ENCODE measurements at regions not wholly inside any gene's neighbourhood (a gene's known extent, or its start where the extent isn't known, plus 50 kb on each side); places are given as distances from the start of the nearest gene placed in this dataset.
A peak's percentile ranks its signal among the peaks of the same experiment; 100 is the strongest.
"Not testable (repeated sequence)": the region's sequence is repeated elsewhere in the genome, so short reads cannot be mapped to it uniquely, and the experiment has no call there.

DNA sequence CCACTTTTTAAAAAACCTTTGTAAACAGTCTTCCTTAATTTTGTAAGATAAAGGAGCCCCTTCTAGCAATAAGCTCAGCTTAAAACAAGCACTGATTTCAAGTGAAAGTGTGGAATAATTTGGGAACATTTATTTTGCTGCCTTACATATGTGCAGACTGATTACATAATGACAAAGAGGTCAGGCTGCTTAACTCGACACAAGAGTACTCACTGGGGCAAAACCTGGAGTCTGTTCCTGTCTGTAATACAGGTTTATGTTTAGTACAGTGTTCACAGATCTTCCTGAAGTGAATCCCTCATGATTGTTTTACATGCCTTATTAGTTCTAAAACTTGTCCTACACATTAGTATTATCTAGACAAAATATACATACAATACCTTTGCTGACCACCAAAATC, 609.8 kb downstream of the LMO7 start:
- DNase-seq, result no peak

DNA sequence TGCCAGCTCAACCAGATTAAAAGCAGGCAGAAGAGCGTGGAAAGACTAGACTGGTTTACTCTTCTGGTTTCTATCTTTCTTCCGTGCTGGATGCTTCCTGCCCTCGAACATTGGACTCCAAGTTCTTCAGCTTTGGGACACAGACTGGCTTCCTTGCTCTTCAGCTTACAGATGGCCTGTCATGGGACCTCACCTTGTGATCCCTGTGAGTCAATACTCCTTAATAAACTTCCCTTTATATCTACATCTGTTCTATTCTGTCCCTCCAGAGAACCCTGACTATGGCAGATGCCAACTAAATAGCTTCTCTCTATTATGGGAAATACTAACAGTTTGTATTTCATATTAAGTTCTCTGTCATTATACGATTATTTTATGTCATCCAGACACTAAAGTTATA, 609.1 kb downstream of the LMO7 start:
- DNase-seq, result no peak

DNA sequence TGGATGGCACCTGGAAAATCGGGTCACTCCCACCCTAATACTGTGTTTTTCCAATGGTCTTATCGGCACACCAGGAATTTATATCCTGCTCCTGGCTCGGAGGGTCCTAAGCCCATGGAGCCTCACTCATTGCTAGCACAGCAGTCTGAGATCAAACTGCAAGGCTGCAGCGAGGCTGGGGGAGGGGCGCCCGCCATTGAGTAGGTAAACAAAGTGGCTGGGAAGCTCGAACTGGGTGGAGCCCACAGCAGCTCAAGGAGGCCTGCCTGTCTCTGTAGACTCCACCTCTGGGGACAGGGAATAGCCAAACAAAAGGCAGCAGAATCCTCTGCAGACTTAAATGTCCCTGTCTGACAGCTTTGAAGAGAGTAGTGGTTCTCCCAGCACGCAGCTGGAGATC, 607.0 kb downstream of the LMO7 start:
- not testable (repeated sequence) for DNase-seq

DNA sequence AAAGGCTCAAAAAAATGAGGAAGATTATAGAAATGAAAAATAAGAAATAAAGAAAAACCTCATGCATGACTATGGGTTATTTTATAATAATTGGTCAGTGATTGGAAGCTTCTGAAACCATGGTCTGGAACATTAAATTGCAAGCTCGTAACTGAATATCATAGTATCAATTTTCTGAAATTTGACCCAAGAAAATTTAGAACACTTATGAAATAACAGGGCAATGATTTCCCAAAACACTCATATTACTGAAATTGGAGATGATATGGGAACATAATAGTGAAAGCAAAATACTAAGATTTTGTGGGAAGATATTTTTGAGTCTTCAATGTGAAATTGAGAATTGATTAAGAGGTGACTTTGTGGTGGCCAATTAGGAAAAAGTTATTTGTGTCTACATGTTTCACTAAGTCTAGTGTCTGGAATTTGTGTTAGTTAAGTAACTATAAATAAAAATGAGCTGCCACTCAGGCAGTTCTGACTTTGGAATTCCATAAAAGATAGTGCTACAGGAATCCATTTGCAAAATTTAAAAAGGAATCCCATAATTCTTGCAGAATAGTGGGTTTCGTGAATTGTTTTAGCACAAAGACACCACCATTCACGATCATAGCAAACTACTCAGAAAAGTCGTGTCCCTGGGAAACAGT, 603.0 kb downstream of the LMO7 start:
- DNase-seq, result no peak

DNA sequence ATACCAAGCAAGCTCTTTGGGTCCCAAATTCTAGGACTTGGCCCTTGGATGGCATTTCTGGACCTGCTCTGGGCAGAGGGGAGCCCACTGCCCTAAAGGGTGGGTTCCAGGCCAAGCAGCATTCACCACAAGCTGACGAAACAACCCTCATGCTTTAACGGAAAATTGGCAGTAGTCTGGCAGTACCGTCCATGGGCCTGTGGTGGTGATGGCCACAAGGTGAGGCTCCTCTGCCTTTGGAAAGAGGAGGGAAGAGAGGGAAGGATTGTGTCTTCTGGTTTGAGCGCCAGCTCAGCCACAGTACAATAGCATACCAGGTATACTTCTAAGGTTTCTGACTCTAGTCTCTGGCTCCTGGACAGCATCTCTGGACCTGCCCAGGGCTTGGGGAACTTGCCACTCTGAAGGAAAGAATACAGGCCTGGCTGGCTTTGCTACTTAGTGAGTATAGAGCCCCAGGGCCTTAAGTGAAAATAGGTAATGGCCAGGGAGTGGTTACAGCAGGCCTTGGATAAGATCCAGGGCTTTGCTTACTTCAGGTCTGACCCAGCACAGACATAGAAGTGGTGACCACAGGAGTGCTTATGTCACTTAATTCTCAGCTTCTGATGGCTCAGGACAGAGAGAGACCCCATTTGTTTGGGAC, 595.5 kb downstream of the LMO7 start:
- no peak for DNase-seq

DNA sequence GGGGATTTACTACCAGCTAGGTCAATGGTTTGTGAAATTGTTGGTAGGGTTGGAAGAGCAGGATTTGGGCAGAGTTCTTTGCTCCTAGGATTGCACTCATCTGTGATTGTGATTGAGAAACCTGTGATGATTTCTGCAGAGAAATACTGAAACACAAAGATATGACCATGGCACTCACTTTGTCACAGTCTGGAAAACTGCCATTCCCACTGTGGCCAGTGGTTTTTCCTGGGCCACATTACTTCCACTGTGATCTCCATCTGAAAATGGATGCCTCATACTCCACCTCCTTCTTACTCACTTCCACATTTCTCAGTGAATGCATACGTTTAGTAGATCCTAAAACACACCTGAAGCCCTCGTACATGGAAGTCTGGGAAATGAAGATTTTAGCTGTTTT, 593.2 kb downstream of the LMO7 start:
- DNase-seq, result no peak

DNA sequence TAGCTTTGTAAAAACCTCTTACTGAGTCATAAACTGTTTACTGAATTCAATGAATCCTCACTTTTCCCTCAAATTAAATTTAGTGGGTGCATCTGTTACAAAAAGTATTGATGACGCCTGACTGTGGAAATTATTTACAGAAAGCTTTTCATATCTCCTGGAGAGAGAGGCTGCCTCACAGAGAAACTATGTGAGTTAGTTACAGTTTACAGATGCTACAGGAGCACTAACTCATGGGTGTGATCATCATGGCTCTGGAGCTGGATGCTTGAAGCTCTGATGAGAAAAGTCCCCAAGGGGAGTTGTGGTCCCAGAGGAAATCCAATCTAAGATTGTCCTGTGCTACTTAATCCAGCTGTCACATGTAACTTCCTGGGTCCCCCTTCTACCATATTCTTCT, 590.8 kb downstream of the LMO7 start:
- peak; percentile 46 for DNase-seq

DNA sequence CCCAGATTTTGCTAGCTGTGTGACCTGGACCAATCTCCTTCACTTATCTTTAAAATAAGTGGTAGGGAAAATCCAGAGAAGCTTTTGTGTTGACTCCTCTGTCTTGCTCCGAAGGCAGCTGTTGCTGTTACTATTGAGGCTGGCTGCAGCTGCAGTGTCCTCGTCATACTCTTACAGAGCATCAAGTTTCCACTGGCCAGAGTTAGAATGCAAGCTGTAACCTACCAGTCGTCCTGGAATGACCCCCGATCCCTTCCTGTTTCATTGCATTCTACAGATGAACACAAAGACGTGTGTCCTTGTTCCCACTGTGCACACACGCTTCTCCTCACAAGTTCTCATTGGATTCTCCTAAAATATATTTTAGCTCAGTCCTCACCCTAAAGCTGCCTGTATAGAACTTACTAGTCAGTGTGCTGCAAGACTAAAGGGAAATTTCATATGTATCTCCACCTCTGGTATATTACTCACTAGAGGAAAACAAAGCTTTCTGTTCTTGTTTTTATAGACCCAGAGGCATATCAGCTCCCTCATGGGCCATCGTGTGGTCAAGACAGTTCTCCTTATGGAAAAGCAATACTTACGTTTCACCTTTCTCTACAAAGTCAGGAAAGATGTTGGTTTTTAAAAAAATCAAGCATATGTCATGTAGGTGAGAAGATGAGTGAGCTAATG, 589.8 kb downstream of the LMO7 start:
- DNase-seq, result peak; percentile 8

DNA sequence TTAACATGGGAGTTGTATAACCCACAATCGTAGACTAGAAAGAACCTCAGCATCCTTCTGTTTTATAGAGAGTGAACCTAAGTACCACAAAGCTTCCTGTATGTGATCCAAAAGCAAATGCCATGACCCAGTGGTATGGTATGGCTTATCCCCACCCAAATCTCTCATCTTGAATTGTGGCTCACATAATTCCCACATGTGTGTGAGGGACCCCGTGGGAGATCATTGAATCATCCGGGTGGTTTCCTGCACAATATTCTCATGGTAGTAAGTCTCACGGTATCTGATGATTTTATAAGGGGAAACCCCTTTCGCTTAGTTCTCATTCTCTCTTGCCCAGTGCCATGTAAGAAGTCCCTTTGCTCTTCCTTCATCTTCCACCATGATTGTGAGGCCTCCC, 587.9 kb downstream of the LMO7 start:
- no peak for DNase-seq

DNA sequence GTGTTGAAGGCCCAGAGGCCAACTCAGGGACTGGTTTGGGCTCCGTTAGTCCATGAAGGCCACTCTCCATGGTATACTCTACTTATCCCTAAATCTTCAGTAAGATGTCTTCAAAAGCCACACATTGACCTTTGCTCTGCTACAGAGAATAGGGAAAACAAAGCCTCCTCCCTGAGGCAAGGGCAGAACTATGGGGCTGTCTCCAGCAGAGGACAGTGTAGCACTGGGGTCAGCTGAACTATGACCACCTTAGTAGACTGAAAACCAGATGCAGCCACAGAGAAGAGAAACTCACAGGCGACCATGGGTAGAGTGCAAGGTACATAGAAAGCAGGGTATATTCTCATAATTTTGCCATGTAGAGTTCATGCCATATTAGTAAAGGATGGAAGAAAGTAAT, 587.4 kb downstream of the LMO7 start:
- no peak for DNase-seq

DNA sequence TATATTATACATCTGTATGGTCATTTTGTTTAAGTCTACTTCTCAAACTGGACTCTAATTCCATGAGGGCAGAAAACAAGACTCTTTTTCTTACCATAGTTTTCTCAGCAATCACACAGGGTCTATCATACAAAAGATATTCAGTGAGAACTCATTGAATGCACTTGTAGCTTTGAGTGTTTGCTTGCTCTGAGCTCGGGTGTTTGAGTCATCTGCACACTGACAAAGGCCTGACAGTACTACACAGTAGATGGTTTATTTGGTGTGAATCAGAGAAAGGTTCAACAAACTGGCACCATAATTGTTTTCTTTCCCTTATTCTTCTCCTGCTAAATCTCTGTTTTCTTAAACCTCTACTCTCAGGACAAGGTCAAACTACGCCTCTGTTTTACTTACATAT, 586.4 kb downstream of the LMO7 start:
- no peak for DNase-seq

DNA sequence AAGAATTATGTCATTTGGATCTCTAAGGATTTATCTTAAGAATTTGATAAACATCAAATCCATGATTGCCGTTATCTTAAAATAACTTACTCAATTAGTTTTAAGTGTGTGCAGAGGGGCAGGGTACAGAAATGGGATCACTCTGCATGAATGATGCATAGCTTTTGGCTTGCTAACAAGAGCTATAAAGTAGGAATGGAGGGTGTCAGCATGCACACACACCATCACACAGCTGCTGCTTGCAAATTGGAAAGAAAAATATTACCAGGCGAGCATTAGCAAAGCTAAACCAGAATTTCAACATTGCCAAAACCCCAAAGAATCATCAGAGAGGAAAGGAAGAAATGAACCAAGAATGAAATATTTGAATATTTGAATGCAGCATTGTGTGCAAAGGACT, 580.6 kb downstream of the LMO7 start:
- peak; percentile 57 for DNase-seq

DNA sequence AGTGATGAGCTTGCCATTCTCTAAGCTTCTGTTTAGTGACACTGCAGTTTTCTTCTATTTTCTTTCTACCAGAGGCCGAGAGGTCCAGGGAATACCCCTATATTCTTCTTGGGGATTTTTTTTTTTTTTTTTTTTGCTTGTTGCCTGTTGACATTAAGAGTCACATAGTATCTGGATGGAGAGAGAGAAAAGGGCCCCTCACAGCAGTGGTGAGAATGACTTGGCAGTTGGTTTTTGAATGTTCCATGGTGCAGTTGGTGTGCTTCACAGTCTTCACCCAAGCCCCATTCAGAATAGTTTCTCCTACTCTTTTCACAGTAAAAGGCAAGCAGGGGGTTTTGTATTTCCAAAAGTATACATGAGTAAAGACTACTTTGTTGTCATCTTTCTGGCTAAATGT, 577.9 kb downstream of the LMO7 start:
- DNase-seq, result no peak

DNA sequence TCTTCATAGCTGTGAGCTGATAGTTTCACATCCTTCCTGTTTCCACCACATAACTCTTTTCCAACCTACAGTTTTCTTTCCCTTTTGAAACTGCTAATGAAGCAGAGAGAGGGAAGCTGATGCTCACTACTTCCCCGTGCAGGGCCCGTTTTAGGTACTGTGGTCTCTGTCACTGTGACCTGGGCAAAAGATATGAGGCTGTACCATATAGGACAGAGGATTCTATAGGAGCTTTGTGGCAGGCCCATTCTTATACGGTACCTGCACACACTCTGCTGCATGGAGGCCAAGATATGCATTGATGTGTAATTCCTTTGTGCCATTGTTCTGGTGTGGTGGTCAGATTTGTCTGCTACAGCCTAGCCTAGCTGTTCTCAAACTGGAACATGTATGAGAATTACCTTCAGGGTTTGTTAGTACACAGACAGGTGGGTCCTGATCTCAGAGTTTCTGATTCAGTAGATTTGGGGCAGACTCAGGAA, 577.3 kb downstream of the LMO7 start:
- no peak for DNase-seq

DNA sequence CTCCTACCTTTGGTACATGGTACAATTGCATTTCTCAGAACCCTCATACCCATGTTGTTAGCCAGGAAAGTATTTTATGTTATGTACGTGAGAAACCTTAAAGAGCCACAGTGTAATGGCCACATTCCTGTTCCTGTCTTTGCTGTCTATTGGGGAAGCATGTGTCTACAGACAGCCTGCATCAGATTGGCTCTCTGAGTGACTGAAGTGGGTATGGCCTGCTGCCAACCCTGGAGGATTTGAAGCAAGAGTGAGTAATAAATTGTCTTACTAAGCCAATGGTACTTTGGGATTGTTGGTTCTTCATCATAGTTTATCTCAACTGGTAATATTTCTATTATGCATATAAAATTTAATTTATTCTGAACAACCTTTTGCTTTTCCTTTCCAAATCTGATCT, 574.1 kb downstream of the LMO7 start:
- DNase-seq, result peak; percentile 61

DNA sequence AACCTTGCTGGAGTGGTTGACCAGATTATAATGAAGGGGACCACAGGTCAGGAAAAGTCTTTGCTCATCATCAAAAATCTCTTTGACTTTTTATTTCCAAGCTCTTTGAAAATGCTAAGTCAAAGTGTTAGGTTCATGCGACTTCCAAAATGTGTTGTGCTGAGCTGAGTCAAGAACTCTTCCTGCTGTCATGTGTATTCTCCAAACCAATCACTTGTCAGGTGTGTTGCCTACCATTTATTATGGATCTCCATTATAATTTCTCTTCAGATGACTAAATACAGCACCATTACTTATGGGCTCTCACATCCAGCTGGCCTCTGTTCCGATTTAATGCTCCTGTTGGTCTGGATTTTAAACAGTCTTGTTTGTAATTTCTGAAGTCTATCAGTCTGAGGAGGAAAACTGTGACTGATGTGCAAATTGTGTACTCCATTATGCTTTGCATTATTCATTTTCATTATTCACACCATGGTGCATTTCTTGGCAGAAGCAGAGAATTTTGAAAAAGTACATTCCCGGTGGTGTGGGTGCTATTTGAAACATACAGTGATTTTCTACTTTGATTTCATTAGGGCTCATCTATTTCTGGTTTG, 562.5 kb downstream of the LMO7 start:
- no peak for DNase-seq

DNA sequence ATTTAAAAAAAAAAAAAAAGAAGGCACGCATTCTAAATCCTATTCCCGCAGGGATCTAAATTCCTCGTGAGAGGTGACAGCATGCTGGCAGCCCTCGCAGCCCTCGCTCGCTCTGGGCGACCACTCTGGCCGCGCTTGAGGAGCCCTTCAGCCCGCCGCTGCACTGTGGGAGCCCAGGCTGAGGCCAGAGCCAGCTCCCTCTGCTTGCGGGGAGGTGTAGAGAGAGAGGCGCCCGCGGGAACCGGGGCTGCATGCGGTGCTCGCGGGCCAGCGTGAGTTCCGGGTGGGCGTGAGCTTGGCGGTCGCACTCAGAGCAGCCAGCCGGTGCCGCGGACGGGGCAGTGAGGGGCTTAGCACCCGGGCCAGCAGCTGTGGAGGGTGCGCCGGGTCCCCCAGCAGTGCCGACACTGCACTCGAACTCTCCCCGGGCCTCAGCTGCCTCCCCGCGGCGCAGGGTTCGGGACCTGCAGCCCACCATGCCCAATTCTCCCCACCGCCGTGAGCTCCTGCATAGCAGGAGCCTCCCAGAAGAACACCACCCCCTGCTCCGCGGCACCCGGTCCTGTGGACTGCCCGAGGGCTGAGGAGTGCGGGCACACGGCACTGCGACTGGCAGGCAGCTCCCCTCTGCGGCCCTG, 553.9 kb downstream of the LMO7 start:
- DNase-seq, result no peak

DNA sequence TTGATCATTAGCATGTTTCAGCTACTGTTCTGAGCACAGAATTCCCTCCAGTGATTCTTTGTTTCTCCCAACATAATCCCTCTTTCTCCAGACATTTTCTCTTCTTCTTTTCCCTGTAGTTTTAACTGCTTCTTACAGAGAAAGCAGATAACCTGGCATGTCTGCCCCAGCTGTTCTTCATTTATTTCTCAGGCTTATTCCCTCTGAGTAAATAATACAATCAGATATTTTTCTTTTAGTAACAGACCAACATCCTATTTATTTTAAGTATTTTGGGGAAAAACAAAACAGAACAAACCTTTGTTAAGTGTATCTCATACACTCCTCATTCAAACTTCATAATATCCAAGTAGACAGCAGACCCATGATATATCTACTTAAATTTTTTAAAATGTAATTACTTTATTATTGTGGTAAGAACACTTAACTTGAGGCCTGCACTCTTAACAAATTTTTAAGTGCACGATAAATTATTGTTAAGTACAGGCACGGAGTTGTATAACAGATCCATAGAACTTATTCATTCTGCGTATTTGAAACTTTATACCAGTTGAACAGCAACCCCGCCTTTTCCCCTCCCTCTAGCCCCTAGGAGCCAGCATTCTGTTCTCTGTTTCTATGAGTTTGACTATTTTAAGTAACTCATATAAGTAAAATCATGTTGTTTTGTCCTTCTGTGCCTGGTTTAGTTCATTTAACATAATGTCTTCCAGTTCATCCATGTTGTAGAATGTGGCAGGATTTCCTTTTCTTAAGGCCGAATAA, 540.0 kb downstream of the LMO7 start:
- DNase-seq, result no peak

DNA sequence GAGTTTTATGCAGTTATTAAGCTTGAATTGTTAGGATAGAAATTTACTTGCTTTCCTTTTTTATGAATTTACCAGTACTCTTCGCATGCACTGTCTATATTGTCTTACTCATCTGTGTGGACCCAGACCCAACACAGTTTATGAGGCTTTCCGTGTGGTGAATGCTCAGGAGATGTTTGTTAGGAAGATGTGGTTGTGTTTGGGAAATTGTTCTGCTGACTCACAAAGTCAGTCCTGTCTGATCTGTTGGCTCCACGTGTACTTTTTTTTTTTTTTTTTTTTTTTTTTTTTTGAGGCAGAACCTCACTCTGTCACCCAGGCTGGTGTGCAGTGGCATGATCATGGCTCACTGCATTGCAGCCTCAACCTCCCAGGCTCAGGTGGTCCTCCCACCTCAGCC, 532.5 kb downstream of the LMO7 start:
- no peak for DNase-seq

DNA sequence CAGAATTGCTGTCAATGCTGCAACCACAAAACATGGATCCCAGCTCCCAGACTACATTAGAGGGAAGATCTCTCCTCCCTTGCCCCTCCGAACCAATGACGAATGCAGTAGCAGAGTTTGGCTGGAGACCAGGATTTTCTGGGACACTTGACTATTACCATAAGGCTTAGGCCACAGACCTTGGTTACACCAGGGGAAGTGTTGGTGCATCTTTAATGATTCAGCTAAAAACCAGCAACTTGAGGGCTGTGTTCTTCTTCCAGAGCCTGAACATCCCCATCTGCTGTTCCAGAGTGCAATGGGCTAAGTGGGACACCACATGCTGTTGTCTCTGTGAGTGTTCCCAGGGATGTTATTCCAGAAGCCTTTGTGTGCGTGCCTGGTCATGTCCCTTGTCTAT, 528.2 kb downstream of the LMO7 start:
- DNase-seq, result no peak

DNA sequence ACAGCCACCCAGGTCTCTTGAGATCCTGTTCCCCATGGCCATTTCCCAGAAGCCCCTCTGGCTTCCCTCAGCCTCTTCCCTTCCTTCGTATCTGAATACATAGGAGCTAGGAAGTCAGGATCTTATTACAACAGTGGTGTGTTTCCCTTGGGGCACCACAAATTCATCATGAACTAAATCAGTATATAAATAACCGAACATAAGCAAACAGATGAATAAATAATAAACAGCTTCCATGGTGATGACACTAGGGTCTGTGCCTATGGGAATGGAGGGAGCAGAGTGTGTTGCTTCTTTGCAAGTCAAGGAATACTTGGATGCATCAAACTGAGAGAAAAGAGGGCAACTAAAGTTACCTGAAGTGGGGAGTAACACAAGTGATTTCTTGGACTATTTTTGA, 527.6 kb downstream of the LMO7 start:
- no peak for DNase-seq

All from fibroblast of skin of right quadriceps (primary cell).